ENCODE measurements at regions not wholly inside any gene's neighbourhood (a gene's known extent, or its start where the extent isn't known, plus 50 kb on each side); places are given as distances from the start of the nearest gene placed in this dataset.

GRCh38 chr2:226497146-226497909, 302.3 kb downstream of the IRS1 start:
- no peak for TF ChIP-seq POLR2A (IDR thresholded peaks at IDR 0.05; ENCODE audit: low read depth, low read length)
- TF ChIP-seq POU2F2 (IDR thresholded peaks at IDR 0.05; ENCODE audit: low read depth, low read length): no peak
- TF ChIP-seq SPI1 (IDR thresholded peaks at IDR 0.05; ENCODE audit: low read depth, low read length): no peak
- TF ChIP-seq PAX5 (IDR thresholded peaks at IDR 0.05; ENCODE audit: insufficient read depth, low read length, severe bottlenecking): no peak
- no peak for TF ChIP-seq TAF1 (IDR thresholded peaks at IDR 0.05; ENCODE audit: low read depth, low read length)
- TF ChIP-seq POLR2AphosphoS5 (IDR thresholded peaks at IDR 0.05; ENCODE audit: low read depth, low read length): no peak
- DNase-seq (ENCODE audit: insufficient read length, low spot score) (no peak), FAIRE-seq (no peak)

- no peak for TF ChIP-seq SPI1 (IDR thresholded peaks at IDR 0.05; ENCODE audit: low read depth, low read length)
- TF ChIP-seq POLR2AphosphoS5 (IDR thresholded peaks at IDR 0.05; ENCODE audit: low read depth, low read length): no peak
- no peak for TF ChIP-seq TAF1 (IDR thresholded peaks at IDR 0.05; ENCODE audit: low read depth, low read length)
- TF ChIP-seq POU2F2 (IDR thresholded peaks at IDR 0.05; ENCODE audit: low read depth, low read length): no peak
- no peak for TF ChIP-seq PAX5 (IDR thresholded peaks at IDR 0.05; ENCODE audit: insufficient read depth, low read length, severe bottlenecking)
- TF ChIP-seq POLR2A (IDR thresholded peaks at IDR 0.05; ENCODE audit: low read depth, low read length): no peak
- no peak for FAIRE-seq
- no peak for DNase-seq (ENCODE audit: insufficient read length, low spot score)
Observed at GRCh38 chr2:226496273-226496550, 303.4 kb downstream of the IRS1 start.

- FAIRE-seq (no peak), DNase-seq (ENCODE audit: insufficient read length, low spot score) (no peak)
- TF ChIP-seq POLR2A (IDR thresholded peaks at IDR 0.05; ENCODE audit: low read depth, low read length) (no peak), POU2F2 (IDR thresholded peaks at IDR 0.05; ENCODE audit: low read depth, low read length) (no peak), TAF1 (IDR thresholded peaks at IDR 0.05; ENCODE audit: low read depth, low read length) (no peak), SPI1 (IDR thresholded peaks at IDR 0.05; ENCODE audit: low read depth, low read length) (no peak)
Observed at GRCh38 chr2:226495466-226496272, 304.0 kb downstream of the IRS1 start.

GRCh38 chr2:226491112-226491511, 308.5 kb downstream of the IRS1 start:
- no peak for TF ChIP-seq SPI1 (IDR thresholded peaks at IDR 0.05; ENCODE audit: low read depth, low read length)
- no peak for DNase-seq (ENCODE audit: insufficient read length, low spot score)
- FAIRE-seq: no peak

- DNase-seq (ENCODE audit: insufficient read length, low spot score) (no peak), FAIRE-seq (no peak)
- TF ChIP-seq POLR2A (IDR thresholded peaks at IDR 0.05; ENCODE audit: low read depth, low read length) (no peak), TAF1 (IDR thresholded peaks at IDR 0.05; ENCODE audit: low read depth, low read length) (no peak), POU2F2 (IDR thresholded peaks at IDR 0.05; ENCODE audit: low read depth, low read length) (no peak), PAX5 (IDR thresholded peaks at IDR 0.05; ENCODE audit: insufficient read depth, low read length, severe bottlenecking) (no peak), SPI1 (IDR thresholded peaks at IDR 0.05; ENCODE audit: low read depth, low read length) (no peak), POLR2AphosphoS5 (IDR thresholded peaks at IDR 0.05; ENCODE audit: low read depth, low read length) (no peak)
Observed at GRCh38 chr2:226489775-226490541, 309.7 kb downstream of the IRS1 start.

GRCh38 chr2:226488034-226488433, 311.6 kb downstream of the IRS1 start:
- FAIRE-seq (no peak), DNase-seq (ENCODE audit: insufficient read length, low spot score) (no peak)
- no peak for TF ChIP-seq POLR2A (IDR thresholded peaks at IDR 0.05; ENCODE audit: low read depth, low read length)
- no peak for TF ChIP-seq SPI1 (IDR thresholded peaks at IDR 0.05; ENCODE audit: low read depth, low read length)
- no peak for TF ChIP-seq TAF1 (IDR thresholded peaks at IDR 0.05; ENCODE audit: low read depth, low read length)
- TF ChIP-seq POLR2AphosphoS5 (IDR thresholded peaks at IDR 0.05; ENCODE audit: low read depth, low read length): no peak
- no peak for TF ChIP-seq PAX5 (IDR thresholded peaks at IDR 0.05; ENCODE audit: insufficient read depth, low read length, severe bottlenecking)
- TF ChIP-seq POU2F2 (IDR thresholded peaks at IDR 0.05; ENCODE audit: low read depth, low read length): no peak

GRCh38 chr2:226487573-226487972, 312.0 kb downstream of the IRS1 start:
- FAIRE-seq: no peak
- TF ChIP-seq TAF1 (IDR thresholded peaks at IDR 0.05; ENCODE audit: low read depth, low read length): no peak
- no peak for TF ChIP-seq POLR2A (IDR thresholded peaks at IDR 0.05; ENCODE audit: low read depth, low read length)
- TF ChIP-seq POU2F2 (IDR thresholded peaks at IDR 0.05; ENCODE audit: low read depth, low read length): no peak
- DNase-seq (ENCODE audit: insufficient read length, low spot score): no peak

GRCh38 chr2:226483745-226484619, 315.6 kb downstream of the IRS1 start:
- no peak for TF ChIP-seq POU2F2 (IDR thresholded peaks at IDR 0.05; ENCODE audit: low read depth, low read length)
- TF ChIP-seq PAX5 (IDR thresholded peaks at IDR 0.05; ENCODE audit: insufficient read depth, low read length, severe bottlenecking): no peak
- TF ChIP-seq POLR2A (IDR thresholded peaks at IDR 0.05; ENCODE audit: low read depth, low read length): no peak
- no peak for TF ChIP-seq TAF1 (IDR thresholded peaks at IDR 0.05; ENCODE audit: low read depth, low read length)
- TF ChIP-seq POLR2AphosphoS5 (IDR thresholded peaks at IDR 0.05; ENCODE audit: low read depth, low read length): no peak
- TF ChIP-seq SPI1 (IDR thresholded peaks at IDR 0.05; ENCODE audit: low read depth, low read length): no peak
- no peak for DNase-seq (ENCODE audit: insufficient read length, low spot score)
- FAIRE-seq: no peak

- no peak for TF ChIP-seq POU2F2 (IDR thresholded peaks at IDR 0.05; ENCODE audit: low read depth, low read length)
- no peak for TF ChIP-seq TAF1 (IDR thresholded peaks at IDR 0.05; ENCODE audit: low read depth, low read length)
- DNase-seq (ENCODE audit: insufficient read length, low spot score): no peak
- no peak for FAIRE-seq
Observed at GRCh38 chr2:226483143-226483542, 316.5 kb downstream of the IRS1 start.
